HepG2 (cell line): ENCODE measurements at regions not wholly inside any gene's neighbourhood (a gene's known extent, or its start where the extent isn't known, plus 50 kb on each side); places are given as distances from the start of the nearest gene placed in this dataset.

Experiments used
- MYNN ChIP-seq: sonication (generic); formaldehyde crosslinking; IDR thresholded peaks from 2 replicates; pipeline ENCODE4 v1.4.0; 2020; ENCODE audit warnings: mild to moderate bottlenecking, low read depth, missing genetic modification reagents
- NFE2L2 ChIP-seq: fragments of 150-350 bp; IDR thresholded peaks from 2 replicates; pipeline ENCODE4 v1.6.1; 2014; ENCODE audit warnings: low read length
- SMAD3 ChIP-seq: sonication (generic); formaldehyde crosslinking; IDR thresholded peaks from 2 replicates; pipeline ENCODE4 v1.4.0; 2020; ENCODE audit warnings: missing genetic modification reagents

GRCh38 chr11:24384240-24384639, 112.6 kb upstream of the LUZP2 start:
- TF ChIP-seq MYNN (no peak), NFE2L2 (no peak), SMAD3 (CRISPR knock-in tag) (no peak)
